ENCODE measurements at regions not wholly inside any gene's neighbourhood (a gene's known extent, or its start where the extent isn't known, plus 50 kb on each side); places are given as distances from the start of the nearest gene placed in this dataset.
"Not testable (repeated sequence)": the region's sequence is repeated elsewhere in the genome, so short reads cannot be mapped to it uniquely, and the experiment has no call there.

DNA sequence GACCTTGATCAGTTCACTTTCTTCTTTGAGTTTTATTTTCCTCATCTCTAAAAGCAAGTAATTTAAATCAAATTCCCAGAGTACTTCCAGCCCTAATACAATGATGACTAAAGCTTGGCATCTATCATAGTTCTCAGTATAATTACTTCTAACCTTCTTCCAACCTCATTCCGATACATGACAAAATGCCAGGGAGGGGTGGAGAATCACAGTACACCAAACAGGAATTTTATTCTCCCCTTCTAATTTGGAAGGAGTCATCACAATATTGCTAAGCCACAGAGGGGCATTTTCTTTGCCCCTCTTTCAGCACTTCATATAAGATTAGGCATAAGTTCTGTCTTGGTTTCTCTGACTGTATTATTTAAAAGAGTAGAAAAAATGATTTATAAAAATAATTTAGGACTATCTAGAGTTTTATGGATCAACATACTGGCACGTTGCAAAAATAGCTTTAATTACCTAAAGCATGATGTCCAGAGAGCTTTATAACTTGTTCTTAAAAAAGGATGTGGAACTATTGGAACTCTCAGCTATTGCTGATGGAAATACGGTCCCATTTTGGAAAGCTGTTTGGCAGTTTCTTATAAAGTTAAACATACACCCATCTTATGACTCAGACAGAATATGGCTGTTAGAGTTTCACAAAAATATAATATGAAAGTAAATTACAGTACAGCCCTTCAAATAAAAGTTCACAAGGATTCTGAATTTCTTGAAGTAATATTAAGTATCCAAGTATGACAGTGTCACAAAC, 86.9 kb upstream of the UBE2E2 start:
- no peak for ATAC-seq

DNA sequence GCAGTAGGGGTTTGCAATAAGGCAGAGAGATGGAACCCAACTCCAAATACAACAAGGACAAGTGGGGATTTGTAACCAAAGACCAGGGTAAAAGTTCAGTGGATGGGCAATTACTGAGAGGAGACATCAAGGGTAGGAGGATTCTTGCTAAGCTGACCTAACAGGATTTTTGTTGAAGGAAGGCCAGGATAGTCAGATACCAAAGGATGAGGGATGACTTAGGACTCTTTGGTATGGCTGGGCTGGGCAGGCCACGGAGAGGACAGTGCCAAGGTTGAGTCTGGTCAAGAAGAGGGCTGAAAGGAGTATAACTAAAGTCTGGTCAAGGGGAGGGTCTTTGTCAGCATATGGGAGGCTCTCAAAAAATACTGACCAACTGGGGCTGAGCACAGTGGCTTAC, 85.3 kb upstream of the UBE2E2 start:
- peak; percentile 36 for ATAC-seq

GRCh38 chr3:23127196-23127595, 75.9 kb upstream of the UBE2E2 start:
- no peak for ATAC-seq

GRCh38 chr3:23128655-23129054, 74.5 kb upstream of the UBE2E2 start:
- ATAC-seq, result peak; percentile 55

DNA sequence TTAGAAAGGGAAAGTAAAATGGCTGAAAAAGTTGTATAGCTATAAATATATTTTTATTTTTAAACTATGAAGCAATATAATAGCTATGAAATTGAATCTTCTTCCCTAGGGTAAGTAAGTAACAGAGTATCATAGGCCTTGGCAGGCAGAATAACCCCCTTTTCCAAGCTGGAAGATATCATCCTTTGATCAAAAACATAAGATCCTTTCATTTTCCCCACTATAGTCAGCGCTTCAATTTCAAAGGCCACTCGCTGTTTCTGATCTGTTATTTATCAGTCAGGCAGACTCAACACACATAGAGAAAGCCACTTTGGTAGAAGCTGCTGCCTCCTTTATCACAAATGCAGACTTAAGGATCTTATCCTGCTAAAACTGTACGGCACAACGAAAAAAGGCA, 74.0 kb upstream of the UBE2E2 start:
- ATAC-seq, result no peak

DNA sequence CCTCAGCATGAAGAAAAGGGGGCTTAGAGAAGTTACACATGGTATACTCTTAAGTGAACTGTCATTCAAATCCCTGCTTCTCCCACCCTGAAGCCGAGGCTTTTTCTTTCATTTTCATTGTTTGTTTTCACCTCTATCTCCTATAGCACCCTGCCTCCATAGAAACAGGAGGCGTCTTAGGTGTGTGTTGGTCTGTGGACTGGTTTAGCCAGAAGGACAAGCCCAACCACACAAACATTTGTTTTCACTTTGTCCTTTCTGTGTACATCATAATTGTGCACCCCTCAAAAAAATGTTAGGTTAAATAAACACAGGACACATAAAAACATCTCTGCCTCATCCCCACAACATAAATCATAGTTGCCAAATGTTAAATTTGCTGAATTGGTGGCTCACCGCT, 73.3 kb upstream of the UBE2E2 start:
- ATAC-seq, result peak; percentile 91

GRCh38 chr3:23130406-23130805, 72.7 kb upstream of the UBE2E2 start:
- no peak for ATAC-seq

DNA sequence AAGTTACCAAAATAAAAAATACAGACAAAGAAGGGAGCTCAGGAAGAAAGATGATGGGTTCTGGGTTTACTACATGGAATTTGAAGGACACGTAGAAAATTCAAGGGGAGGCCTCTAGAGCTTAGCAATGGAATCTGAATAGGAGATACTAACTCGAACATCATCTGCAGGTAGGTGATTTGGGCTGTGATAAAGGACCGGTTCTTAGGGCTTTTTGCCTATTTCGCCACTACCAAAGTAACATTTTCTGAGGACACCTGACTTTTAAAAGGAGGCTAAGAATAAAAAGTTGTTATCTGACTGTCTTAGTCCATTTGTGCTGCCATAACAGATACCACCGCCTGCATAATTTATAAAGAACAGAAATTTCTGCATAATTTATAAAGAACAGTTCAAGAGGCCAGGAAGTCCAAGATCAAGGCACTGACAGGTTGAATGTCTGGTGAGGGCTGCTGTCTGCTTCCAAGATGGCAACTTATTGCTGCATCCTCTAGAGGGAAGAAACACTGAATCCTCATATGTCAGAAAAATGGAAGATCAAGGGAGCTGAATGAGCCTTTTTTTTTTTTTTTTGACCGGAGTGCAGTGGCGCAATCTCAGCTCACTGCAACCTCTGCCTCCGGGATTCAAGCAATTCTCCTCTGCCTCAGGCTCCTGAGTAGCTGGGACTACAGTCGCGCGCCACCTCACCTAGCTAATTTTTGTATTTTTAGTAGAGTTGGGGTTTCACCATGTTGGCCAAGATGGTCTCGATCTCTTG, 67.9 kb upstream of the UBE2E2 start:
- ATAC-seq, result no peak

DNA sequence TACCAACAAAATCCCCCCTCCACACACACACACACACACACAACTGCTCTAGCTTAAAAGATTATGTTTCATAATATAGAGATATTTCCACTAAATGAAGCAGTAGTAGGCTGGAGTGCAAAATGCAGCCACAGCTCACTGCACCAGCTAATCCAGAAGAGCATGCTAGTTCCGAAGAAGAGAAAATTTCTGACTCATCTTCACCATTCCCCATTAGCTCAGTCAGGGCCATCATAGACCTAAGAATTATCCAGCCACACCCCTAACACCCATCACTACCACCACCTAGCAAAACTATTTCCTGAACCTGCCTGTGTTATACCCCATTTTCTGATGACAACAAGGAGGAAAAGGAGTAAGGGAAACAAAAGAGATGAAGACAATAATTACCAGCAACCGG, 67.1 kb upstream of the UBE2E2 start:
- ATAC-seq, result peak; percentile 90

- ATAC-seq, result not testable (repeated sequence)
Observed at GRCh38 chr3:23144051-23144450, 59.1 kb upstream of the UBE2E2 start.

DNA sequence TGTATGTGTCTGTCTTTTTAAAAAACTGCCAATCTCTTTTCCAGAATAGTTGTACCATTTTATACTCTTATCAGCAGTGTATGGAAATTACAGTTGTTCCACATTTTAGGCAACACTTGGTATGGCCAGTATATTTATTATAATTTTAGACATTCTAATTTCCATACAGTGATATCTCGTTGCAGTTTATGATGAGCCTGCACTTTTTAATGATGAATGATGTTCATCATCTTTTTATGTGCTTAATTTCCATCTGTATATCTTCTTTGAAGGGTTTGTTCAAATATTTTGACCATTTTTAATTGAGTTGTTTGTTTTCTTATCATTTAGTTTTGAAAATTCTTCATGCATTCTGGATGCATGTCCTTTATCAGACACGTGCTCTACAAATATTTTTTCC, 57.0 kb upstream of the UBE2E2 start:
- ATAC-seq, result no peak

DNA sequence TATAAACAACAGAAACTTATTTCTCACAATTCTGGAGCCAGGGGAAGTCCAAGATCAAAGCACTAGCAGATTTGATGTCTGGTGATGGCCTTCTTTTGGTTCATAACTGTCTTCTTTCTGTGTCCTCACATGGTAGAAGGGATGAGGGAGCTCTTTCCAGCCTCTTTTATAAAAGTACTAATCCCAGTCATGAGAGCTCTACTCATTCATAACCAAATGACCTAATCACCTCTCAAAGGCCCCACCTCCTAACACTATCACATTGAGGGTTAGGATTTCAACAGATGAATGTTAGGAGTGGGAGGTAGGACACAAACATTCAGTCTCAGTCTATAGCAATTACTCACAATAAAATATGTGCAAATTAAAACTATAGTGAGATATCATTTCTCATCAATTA, 50.1 kb upstream of the UBE2E2 start:
- no peak for ATAC-seq

All from esophagus mucosa (tissue), 1 donor.